ENCODE measurements at regions not wholly inside any gene's neighbourhood (a gene's known extent, or its start where the extent isn't known, plus 50 kb on each side); places are given as distances from the start of the nearest gene placed in this dataset.

- no peak for TF ChIP-seq GATA2 (IDR thresholded peaks at IDR 0.05; ENCODE audit: low read depth, low read length)
- TF ChIP-seq GATA3 (IDR thresholded peaks at IDR 0.05; ENCODE audit: low read depth, low read length) = no peak
Observed at GRCh38 chr16:87068762-87069150, 248.4 kb downstream of the C16orf95 start.
